AG04449 (cell line): ENCODE measurements at regions not wholly inside any gene's neighbourhood (a gene's known extent, or its start where the extent isn't known, plus 50 kb on each side); places are given as distances from the start of the nearest gene placed in this dataset.

Source experiments
- CTCF ChIA-PET: fragments of 350-600 bp; formaldehyde crosslinking; extraction: SDS; loops from one replicate; lab custom pipeline; 2021; ENCODE audit warnings: antibody characterized with exemption; lab: Yijun Ruan, JAX
- POLR2A ChIA-PET: fragments of 400-600, 350-600 bp; formaldehyde crosslinking; extraction: SDS; loops from one replicate; lab custom pipeline; 2020; ENCODE audit warnings: antibody characterized with exemption, inconsistent platforms; lab: Yijun Ruan, JAX
- DNase-seq: peaks from one replicate; pipeline ENCODE4 v3.0.0-alpha.2; 2010; ENCODE audit warnings: low read depth, low spot score
- H3K4me3 ChIP-seq: 2 replicates; pipeline ENCODE4 v1.5.1; 2011; ENCODE audit warnings: low read depth, mild to moderate bottlenecking, control low read depth, low read length
- CTCF ChIP-seq: IDR thresholded peaks from one replicate; pipeline ENCODE4 v1.5.1; 2011; ENCODE audit warnings: mild to moderate bottlenecking, moderate library complexity, low read length, control low read depth, inconsistent platforms; ENCODE audit not compliant: insufficient read depth; ENCODE audit errors: missing control alignments

- ChIA-PET CTCF (no interaction called here), POLR2A (no interaction called here)
- DNase-seq, result no peak
- H3K4me3 ChIP-seq, result no peak overlapping the region
- TF ChIP-seq CTCF, result no peak
Measured at GRCh38 chr12:62162214-62162613, 98.0 kb upstream of the USP15 start.

DNA sequence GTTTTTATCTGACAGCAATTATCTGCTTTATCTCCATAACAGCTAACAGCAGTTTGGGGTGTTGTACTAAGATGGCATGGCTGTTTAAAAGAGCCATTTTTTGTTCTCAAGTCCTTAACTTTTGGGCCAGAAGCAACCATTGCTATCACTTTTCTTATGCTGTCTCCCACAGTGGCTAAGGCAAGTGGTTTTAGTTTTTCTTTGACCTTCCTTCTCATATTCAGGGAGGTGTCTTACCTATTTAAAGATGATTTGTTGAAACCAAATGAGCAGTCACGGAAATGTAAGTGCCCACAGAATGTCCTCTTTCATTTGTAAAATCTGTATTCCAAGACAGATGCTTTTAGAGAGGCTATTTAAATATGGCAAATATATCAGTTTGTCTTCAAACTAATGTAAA lies 96.8 kb upstream of the USP15 start:
- TF ChIP-seq CTCF, result no peak
- CTCF ChIA-PET, result no interaction called here
- no peak overlapping the region for H3K4me3 ChIP-seq
- no peak for DNase-seq
- POLR2A ChIA-PET, result no interaction called here

DNA sequence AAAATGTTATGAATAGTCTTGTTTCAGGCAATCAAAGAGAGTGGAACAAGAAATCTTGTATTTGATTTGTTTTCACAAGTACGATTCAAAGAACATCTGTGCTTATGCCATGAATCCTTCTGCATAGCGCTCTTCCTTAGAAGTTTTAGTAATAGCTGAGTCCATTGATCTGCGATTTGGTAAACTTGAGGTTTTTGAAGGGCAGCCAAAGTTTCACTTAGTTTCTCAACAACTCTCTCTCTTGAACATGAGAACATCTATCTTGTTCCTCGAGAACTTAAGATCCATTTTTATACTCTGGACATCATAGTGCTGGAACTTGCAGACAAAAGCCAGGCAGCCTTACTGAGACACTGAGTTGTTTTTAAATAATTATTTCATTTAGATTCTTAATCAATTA lies 96.2 kb upstream of the USP15 start:
- no peak overlapping the region for H3K4me3 ChIP-seq
- DNase-seq, result no peak
- no peak for TF ChIP-seq CTCF
- ChIA-PET POLR2A (no interaction called here), CTCF (no interaction called here)

GRCh38 chr12:62166525-62166924 lies 93.7 kb upstream of the USP15 start:
- H3K4me3 ChIP-seq, result no peak overlapping the region
- CTCF ChIA-PET, result interaction anchor here (2.1 kb wide), 1 partner anchor 44 kb away, joined by 7 read pairs; no protein-coding TSS in a partner anchor
- peak; percentile 2 for DNase-seq
- POLR2A ChIA-PET, result no interaction called here
- TF ChIP-seq CTCF, result no peak

GRCh38 chr12:62168411-62168810 lies 91.8 kb upstream of the USP15 start:
- no peak for TF ChIP-seq CTCF
- ChIA-PET CTCF (interaction anchor here (0.6 to 1.1 kb wide), 2 partner anchors 25 to 35 kb away, joined by 3 read pairs; no protein-coding TSS in a partner anchor), POLR2A (no interaction called here)
- no peak for DNase-seq
- H3K4me3 ChIP-seq, result no peak overlapping the region

DNA sequence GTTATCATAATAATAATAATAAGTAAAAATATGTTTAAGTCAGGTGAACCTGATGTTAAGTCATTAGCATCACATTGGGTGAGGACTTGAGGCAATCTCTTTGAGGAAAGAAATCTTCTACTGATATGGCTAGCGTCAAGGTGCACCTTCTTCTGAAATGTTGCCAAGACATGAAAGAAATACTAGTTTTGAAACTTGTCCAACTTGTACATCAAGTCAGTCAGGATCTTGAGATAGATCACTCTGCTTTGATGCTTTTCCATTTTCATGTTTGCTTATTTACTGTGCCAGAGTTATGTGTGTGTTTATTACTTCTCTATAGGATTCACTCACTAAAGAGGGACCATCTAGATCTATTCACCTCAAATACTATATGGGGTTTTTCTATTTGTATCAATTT lies 90.0 kb upstream of the USP15 start:
- no peak overlapping the region for H3K4me3 ChIP-seq
- ChIA-PET POLR2A (no interaction called here), CTCF (no interaction called here)
- no peak for DNase-seq
- no peak for TF ChIP-seq CTCF
